Germinal center (tissue), 1 donor: ENCODE measurements at regions not wholly inside any gene's neighbourhood (a gene's known extent, or its start where the extent isn't known, plus 50 kb on each side); places are given as distances from the start of the nearest gene placed in this dataset.

Experiments used
- DNase-seq: peaks from one replicate; pipeline ENCODE4 v3.0.0; 2012; ENCODE audit warnings: mixed read lengths, low spot score

DNA sequence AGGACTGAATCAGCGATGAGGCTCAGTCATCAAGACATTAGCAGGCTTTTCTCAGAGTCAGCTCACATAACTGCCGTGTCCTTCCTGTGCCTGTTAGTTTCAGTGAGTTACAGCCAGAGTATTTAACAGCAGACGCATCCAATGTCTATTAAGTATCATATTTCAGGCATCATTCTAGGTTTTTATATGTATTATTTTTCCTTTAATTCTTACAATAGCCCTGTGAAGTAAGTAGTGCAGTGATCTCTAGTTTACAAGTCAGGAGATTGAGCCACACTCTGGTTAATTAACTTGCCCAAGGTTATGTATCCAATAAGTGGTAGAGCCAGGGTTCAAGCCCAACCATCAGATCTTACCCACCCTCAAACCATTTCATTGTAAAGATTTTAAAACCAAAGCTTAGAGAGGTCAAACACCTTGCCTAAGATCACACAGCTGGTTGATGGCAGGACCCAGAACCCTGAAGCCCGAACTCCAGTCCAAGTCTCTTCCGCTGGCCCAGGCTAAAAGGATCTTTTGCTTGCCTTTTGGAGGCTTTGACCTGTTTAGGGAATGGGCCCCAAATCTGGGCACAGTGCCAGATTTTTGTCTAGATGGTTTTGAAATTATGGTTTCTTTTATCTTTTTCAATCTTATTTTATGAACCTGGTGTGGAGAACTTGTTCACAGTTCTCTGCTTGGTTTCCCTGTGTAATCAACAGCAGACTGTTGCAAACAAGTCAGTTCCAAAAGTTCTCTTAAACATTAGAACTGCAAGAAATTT, 261.2 kb upstream of the CLINT1 start:
- DNase-seq: no peak

DNA sequence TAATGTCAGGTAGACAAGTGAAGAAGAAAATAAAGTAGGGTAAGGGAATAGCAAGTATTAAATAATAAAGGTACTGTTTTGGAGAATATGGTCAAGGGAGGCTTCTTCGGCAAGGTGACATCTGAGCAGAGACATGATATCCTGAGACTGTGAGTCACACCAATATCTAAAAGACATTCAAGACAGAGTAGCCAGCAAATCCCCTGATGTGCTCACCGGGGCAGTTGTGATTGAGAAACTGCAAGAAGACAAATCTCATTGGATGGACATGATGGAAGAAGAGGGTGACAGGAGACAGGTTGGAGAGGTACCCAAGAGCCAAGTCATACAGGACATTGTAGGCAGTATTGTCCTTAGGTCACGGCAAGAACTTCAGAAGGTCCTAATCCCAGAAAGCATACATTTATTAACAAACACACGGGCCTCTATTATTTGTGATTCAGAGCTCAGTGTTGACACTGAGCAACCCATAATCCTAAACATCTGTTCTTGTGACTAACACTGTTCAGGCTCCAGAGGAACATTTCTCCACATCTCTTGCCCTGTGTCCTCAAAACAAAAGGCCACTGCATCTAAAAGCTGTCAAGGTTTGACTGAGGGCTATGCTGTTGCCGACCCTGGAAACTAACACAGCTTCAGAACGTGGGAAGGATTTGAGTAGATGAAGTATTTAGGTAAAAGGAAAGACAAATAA, 258.7 kb upstream of the CLINT1 start:
- no peak for DNase-seq

DNA sequence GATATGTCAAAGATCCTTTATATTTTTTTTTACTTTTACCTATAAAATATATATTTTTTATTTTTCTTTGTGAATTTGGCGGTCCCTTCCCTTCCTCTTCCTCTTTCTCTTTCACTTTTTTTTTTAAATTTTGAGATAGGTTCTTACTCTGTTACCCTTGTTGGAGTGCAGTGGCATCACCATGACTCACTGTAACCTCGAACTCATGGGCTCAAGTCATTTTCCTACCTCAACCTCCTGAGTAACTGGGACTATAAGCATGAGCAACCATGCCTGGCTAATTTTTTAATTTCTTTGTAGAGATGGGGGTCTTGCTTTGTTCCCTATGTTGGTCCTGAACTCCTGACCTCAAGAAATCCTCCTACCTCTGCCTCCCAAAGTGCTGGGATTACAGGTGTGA, 258.0 kb upstream of the CLINT1 start:
- no peak for DNase-seq

DNA sequence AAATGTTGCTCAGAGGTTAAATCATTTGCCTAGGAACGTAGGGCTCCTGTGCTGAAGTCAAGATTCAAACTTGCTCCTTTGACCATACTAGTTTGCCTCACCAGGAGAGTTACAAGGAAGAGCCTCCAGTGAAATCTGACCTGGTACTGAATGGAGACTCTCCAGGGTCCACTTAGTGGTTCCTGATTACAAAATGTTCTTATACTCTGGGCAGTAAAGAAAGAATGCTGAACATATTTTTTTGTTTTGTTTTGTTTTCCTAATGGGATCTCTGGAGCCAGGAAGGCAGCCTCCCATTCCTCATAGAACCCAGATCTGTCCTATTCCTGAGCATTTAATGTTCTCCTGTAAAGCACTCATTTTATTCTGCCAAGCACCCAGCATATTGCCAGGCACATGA, 256.5 kb upstream of the CLINT1 start:
- no peak for DNase-seq

DNA sequence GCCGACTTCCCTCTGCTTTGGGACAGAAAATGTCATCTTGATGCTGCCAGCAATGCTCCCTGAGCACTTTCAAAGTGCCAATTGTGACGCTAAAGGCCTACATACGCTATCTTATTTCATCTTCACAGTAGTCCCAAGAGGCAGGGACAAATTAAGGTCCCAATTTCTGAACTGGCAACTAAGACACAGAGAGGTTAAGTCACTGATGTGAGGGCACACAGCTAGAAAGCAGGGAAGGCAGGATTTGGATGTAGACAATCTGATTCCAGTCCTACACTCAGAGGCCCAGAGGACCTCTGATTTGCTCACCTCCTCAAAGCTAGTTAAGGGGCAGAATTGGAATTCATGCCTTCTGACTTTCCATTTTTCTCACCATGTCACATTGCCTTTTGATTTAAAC, 249.2 kb upstream of the CLINT1 start:
- DNase-seq: no peak

DNA sequence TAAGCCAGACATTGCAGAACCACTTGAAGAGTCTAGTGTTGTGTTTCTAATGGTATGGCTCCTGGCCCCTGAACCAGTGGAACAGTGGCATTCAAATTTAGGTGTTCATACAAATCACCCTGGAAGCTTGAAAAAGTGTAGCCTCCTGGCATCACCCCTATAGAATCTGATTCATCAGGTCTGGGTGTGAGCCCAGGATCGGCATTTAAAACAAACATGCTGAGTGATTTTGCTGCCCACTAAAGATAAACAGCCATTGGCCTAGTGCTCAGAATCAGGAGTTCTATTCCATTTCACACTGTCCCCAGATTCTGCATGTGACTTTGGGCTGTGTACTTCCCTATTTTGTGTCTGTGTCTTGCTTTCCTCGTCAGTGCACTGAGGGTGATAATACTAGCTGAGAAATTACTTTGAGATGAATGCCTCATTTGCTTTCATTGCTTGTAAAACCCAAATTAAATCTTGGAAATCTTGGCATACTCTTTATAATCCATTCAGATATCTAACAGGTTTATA, 241.5 kb upstream of the CLINT1 start:
- peak; percentile 9 for DNase-seq

DNA sequence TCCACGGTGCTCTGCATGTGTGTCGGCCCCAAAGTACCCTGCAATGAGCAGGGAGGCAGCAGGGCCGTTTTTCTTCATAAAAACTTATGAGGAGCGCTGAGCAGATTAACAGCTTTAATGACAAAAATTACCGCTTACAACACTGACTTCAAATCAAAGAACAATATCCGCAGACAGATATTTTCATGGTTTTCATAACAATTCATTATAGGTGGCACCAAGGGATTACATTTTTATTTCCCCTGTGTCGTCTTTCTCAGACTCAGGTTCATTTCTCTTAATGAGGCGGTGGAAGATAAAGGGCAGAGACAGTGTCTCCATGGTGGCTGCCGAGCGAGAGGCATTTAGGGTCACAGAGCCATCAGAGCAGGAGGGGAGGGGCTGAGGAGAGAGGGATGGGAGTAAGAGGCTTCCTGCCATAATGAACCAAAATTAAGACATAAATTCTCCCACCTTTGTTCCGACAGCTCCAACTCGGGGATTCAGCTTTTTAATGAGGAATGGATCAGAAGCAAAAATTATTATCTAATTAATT, 240.7 kb upstream of the CLINT1 start:
- no peak for DNase-seq

DNA sequence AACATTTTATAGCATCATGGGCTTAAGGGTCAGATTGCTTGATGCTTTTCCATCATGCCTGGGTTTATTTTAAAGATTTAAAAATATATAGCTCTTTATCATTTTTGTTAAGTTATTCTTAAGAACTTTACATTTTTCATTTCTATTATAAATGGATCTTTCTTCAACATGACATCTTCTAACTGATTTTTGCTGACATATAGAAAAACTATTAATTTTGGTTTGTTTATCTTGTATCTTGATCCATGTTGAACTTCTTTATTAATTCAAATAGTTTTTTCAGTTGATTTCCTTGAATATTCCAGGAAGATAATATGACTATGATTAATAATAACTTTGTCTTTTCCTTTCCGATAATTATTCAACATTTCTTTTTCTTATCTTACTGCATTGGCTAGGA, 237.9 kb upstream of the CLINT1 start:
- DNase-seq: no peak

DNA sequence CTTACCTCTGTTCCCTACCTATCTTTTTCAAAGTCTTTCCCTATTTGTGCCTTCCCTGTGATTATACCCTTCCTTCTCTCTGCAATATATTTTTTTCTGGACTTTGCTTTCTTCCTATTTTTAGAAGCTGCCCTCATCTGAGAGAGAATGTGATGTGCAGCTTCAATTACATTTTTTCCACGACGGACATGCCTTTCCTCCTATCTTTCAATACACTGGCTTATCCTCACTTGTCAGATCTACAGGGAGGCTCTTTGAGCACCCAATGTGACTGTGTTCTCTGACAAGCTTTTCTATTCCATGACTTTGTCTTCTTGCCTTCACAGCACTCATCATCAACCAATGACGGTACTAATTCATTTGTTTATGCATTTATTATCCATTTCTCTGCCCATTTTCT, 227.9 kb upstream of the CLINT1 start:
- no peak for DNase-seq

DNA sequence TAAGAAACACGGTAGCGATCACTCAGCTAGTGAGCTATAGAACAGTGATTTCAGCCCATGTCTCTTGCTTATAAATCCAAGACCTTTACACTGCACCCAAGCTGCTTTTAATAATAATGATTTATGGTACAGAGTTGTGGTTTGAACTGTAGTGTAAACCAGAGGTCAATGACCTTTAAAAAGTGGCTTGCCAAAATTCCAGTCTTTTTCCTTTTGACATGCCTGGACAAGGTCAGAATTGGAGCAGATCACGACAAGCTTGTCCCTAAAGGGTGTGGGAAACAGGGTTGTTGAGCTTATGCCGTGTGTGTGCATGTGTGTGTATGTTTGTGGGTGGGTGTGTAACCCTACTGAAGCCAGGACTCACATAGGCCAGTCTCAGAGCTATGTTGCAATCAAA, 225.3 kb upstream of the CLINT1 start:
- no peak for DNase-seq

DNA sequence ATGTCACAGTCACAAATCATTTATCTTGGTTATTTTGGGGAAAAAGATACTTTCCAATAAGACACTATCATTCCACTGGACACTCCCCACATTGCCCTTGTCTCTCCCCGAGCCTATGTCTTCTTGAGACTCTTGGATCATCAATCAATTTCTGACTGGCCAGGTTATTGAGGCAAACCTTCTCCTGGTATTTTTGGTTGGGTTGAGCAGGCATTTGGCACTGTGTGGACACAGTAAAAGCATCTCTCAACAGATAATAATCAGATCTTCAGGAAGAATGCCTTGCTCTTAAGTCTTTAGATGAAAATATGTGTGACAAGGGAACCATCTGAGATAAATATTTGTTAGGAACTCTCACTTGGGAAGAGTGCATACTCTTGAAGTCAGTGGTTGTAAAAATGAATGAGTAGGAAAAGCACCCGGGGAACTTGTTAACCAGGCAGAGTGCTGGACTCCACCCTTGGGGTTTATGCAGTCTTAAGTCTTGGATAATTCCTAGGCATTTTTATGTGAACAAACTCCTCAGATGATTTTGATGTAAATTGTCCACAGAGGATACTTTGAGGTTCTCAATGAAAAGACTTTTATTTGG, 223.8 kb upstream of the CLINT1 start:
- DNase-seq: no peak

DNA sequence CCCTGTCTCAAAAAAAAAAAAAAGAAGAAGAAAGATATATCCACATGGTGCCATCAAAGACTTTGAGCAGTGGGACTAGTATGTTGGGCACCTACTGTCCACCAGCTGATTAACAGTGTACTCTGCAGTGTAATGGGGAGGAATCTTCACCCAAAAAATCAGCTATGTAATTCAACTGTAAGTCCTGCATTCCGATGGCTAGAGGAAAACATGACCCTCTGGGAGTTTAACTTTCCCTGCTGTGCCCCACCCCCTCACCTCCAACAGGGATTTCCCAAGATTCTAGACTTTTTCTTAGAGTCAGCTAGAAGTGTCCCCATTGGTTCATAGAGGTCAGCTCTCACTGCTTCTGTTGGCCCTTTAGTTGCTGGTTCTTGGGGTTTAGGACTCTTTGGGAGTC, 221.2 kb upstream of the CLINT1 start:
- DNase-seq: no peak

DNA sequence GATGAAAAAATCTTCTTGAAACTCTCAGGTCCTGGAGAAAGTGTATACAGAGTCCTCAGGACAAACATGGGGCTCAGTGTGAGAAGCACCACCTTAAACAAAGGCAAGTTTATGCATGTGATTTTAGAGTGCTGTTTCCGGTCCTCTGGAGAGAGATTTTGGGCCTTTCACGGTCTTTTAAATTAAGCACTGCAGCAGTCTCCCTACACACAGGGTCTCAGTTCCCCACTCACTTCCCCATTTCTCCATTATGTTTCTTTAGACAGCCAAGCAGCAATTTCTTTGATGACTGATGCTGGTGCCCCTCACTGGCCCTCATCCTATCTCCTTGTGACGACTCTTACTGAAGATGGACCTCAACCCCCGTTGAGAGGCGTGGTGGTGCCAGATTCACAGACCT, 220.2 kb upstream of the CLINT1 start:
- DNase-seq: peak; percentile 25

DNA sequence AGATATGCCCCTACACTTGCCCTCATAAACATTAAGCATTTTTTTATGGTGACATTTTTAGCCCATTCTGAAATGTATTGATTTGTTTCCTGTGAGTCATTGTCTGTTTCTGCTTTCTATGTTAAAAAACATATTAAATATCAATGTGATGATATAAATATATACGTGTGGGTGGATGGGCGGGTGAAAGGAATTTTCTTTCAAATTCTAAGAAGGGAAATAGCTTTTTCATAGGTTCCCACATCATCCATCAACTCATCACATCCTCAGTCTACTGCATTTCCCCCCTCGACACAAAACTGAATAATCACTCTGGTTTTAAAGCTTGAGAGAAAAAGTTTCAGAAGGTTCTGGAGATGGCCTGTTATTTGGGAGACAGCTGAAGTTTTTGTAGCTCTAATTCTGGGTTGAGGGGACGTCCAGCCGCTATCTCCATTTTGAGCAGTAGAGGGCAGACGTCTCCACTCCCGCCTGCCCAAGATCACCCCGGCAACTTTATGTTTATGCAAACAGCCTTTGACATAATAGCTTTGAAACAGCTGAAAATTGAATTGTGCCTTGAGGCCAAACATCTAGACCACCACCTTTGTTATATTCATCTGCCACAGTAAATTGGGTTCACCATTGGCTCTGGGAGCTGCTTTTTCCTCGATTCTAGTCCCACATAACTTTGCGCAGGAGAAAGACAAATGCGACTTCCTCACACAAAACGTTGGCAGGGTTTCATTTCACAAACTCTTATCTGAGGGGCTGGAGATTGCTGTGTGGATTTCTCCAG, 216.2 kb upstream of the CLINT1 start:
- DNase-seq: peak; percentile 70

DNA sequence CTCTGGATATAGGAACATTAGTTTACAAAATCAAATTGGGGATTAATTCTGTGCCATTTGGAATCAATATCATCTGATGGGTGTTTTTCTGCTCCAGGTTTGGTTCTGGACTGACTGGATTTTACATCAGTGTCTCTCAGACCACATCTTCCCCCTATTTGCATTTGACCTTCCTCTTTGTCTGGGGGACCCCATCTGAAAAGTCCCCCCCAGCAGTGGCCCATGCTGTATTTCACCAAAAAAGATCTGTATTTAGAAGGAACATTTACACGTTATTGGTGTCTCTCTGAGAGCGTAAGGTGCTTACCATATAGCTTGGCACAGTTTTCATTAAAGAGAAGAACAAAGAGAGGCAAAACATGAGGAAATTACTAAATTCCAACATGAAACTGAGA, 215.6 kb upstream of the CLINT1 start:
- DNase-seq: no peak

DNA sequence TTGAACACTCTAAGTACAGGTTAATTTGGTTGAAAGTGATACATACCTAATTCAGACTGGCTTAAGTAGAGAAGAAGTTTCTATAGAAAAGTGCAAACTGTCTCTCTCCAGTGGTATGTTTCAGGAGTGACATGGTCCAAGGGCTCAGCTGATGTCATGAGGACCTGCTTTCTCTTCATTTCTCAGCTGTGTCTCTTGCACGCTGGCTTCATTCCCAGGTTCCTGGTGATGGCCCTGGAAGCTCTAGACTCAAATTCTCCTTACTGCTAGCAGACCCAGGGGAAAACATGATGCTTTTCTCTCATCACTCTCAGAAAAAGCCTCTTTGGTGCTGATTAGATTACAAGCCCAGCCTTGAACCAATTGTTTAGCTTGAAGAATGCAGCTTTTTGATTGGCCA, 211.9 kb upstream of the CLINT1 start:
- DNase-seq: no peak

DNA sequence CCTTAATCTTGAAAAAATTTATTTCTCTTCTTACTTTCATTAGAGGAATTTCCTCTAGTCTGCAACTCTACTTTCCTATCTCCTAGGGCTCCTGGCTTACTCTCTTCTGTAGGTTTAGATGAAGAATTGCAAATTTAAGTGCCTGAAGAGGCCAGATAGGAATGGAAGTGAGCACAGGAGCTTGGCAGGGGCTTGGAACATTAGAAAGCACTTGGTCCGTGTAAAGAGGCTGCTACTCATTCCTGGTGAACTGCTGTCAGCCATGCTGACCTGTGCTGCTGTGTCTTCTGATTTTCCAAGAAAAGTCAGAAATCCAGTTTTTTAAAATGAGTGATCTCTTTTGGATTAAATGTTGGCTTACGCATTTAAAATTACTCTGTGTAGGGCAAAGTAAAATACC, 210.9 kb upstream of the CLINT1 start:
- DNase-seq: no peak

DNA sequence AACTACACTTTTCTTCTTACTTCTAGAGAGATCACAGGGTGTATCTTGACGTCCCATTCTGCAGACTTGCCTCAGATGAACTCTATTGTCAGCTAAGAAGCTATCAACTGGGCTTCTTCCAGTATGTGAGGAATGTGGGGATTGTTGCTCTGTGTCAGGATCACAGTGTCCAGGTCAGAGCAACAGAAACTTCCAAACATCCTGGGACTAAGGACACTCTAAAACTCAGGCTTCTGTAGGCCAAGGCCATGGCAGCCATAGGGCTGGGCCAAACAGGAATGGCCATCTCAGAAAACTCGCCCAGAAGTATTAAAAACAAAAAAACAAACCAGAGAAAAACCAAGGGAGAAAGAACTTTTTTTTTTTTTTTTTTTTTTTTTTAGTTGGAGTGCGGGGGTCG, 210.0 kb upstream of the CLINT1 start:
- no peak for DNase-seq

DNA sequence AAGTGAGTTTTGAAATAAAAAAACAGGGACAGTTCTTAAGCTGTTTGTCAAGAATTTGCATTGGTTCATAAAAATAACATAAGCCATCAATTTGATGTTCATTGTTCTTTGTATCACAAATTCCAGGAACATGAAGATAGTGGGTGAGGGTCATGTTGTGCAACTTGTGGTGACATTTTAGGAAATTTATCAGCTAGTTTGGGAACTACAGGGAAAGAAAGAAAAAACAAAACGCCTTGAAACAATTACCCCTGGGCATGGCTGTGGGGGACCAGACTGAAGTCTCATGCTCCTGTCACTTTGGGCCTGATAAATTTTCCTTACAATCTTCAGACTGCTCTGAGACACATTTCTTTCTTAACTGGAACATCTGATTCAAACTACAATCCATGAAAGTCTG, 207.1 kb upstream of the CLINT1 start:
- DNase-seq: no peak

DNA sequence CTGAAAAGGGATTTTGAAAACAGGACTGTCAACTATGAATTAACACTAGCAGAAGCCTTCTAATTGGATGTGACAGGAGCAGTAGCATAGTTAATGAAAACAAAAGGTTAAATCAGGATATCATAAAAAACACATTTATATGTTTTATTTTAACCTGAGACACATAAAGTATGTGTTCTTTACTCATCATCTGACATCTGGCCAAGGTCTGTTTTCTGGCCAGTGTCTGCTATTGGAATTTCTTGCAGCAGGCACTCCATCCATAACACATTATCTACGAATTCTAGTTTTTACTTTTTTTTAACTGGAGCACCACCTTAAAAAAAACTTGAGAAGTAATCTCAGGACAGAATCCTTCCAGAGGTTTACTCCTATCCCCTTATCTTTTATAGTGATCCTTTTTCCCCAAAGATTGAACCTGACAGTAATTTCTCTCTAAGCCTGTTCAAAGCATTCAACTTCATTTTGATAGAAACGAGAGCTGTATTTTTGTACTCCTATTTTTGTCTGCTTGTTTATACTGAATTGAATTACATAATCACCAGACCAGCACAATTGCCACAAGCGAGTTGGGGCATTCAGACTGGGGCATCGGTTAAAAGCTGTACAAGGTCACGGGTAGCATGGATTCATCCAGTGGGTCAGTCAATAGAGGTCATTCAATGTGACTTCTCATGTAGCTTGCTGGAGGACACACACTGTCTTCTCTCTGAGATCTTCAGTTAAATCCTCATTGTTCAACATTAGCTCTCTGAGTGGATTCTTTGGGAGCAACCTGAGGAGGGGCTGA, 205.6 kb upstream of the CLINT1 start:
- no peak for DNase-seq

DNA sequence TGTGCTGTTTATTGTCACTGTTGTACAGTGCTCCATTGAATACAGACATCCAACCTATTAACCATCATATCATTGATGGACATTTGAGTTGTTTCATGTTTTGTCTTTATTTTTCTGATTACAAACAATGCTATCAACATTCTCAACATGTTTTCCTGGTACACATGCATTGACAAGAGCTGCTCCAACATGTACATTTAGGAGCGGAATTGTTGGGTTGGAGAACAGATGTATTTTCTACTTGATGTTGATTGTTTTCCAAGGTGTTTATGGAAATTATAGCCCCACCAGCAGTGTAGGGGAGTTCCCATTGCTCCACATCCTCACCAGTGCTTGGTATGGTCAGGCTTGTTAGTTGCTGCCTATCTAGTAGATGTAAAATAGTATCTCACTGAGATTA, 204.1 kb upstream of the CLINT1 start:
- no peak for DNase-seq
